SK-N-SH (cell line): ENCODE measurements at regions not wholly inside any gene's neighbourhood (a gene's known extent, or its start where the extent isn't known, plus 50 kb on each side); places are given as distances from the start of the nearest gene placed in this dataset.

ENCODE experiments used
- CTCF ChIA-PET: fragments of 300-600, 350-600 bp; formaldehyde crosslinking; extraction: SDS; loops from one replicate; lab custom pipeline; 2021; lab: Yijun Ruan, JAX
- POLR2A ChIA-PET: fragments of 350-600 bp; sonication (Branson Sonifier 250); formaldehyde crosslinking; extraction: SDS; loops from one replicate; lab custom pipeline; 2020; ENCODE audit warnings: antibody characterized with exemption, inconsistent platforms; lab: Yijun Ruan, JAX
- DNase-seq: peaks from one replicate; pipeline ENCODE4 v3.0.0; 2012
- H2AFZ ChIP-seq: fragments of 200-600 bp; sonication (generic); 2 replicates; pipeline ENCODE4 v1.8.1; 2016; ENCODE audit warnings: antibody characterized with exemption, mild to moderate bottlenecking, low read depth
- H3F3A ChIP-seq: fragments of 200-600 bp; sonication (generic); replicated peaks from 2 replicates; pipeline ENCODE3; 2016; ENCODE audit warnings: antibody characterized with exemption, mild to moderate bottlenecking; ENCODE audit not compliant: insufficient read depth
- H3K27ac ChIP-seq, 2 experiments: fragments of 200-500 bp in 1 of 2; fragments of 200-600 bp in 1 of 2; sonication (Bioruptor generic) in 1 of 2; sonication (generic), shearing (Covaris generic) in 1 of 2; 2 replicates each; pipeline versions ENCODE4 v1.5.1 to v1.6.1; 2014 to 2016; ENCODE audit warnings: low read depth in 2 of 2, inconsistent platforms in 1 of 2, low read length in 1 of 2, mild to moderate bottlenecking in 1 of 2, mixed read lengths in 1 of 2
- H3K27me3 ChIP-seq: fragments of 200-600 bp; sonication (generic), shearing (Covaris generic); 2 replicates; pipeline ENCODE4 v1.6.1; 2016; ENCODE audit warnings: mixed run types; ENCODE audit not compliant: insufficient read depth
- H3K36me3 ChIP-seq, 2 experiments: fragments of 200-500 bp in 1 of 2; fragments of 200-600 bp in 1 of 2; sonication (Bioruptor generic) in 1 of 2; sonication (generic) in 1 of 2; replicated peaks in 1 of 2; 2 replicates each; pipeline versions ENCODE3 to v1.5.1; 2014 to 2016; ENCODE audit warnings: low read length in 1 of 2, mild to moderate bottlenecking in 1 of 2; ENCODE audit not compliant: insufficient read depth in 2 of 2, control insufficient read depth in 1 of 2
- H3K4me1 ChIP-seq, 2 experiments: fragments of 200-500 bp in 1 of 2; fragments of 200-600 bp in 1 of 2; sonication (Bioruptor generic) in 1 of 2; sonication (generic), shearing (Covaris generic) in 1 of 2; 2 replicates each; pipeline versions ENCODE4 v1.5.1 to v1.6.1; 2014 to 2016; ENCODE audit warnings: low read depth in 1 of 2, low read length in 1 of 2, mixed run types in 1 of 2; ENCODE audit not compliant: insufficient read depth in 2 of 2, control insufficient read depth in 1 of 2
- H3K4me2 ChIP-seq: fragments of 200-600 bp; sonication (generic), shearing (Covaris generic); 2 replicates; pipeline ENCODE4 v1.6.1; 2017; ENCODE audit warnings: mixed run types
- H3K4me3 ChIP-seq, 2 experiments: fragments of 200-500 bp in 1 of 2; fragments of 200-600 bp in 1 of 2; sonication (Bioruptor generic) in 1 of 2; sonication (generic), shearing (Covaris generic) in 1 of 2; 2 replicates each; pipeline versions ENCODE4 v1.5.1 to v1.8.1; 2014 to 2016; ENCODE audit warnings: low read depth in 2 of 2, inconsistent platforms in 1 of 2, low read length in 1 of 2, mild to moderate bottlenecking in 1 of 2, mixed read lengths in 1 of 2, moderate library complexity in 1 of 2
- H3K79me2 ChIP-seq: fragments of 200-600 bp; sonication (generic); 2 replicates; pipeline ENCODE4 v1.8.1; 2017; ENCODE audit warnings: mild to moderate bottlenecking; ENCODE audit not compliant: insufficient read depth
- H3K9ac ChIP-seq: fragments of 200-600 bp; sonication (generic); 2 replicates; pipeline ENCODE4 v1.6.1; 2017; ENCODE audit warnings: mixed run types
- H3K9me2 ChIP-seq: fragments of 200-600 bp; sonication (generic); 2 replicates; pipeline ENCODE4 v1.6.1; 2017; ENCODE audit warnings: mixed run types
- H3K9me3 ChIP-seq: fragments of 200-600 bp; sonication (generic); 2 replicates; pipeline ENCODE4 v1.6.1; 2017; ENCODE audit warnings: mixed run types, mild to moderate bottlenecking, moderate library complexity
- H4K20me1 ChIP-seq: fragments of 200-600 bp; sonication (generic); 2 replicates; pipeline ENCODE4 v1.6.1; 2017; ENCODE audit warnings: mild to moderate bottlenecking, mixed run types; ENCODE audit not compliant: insufficient read depth
- ELF1 ChIP-seq: IDR thresholded peaks from 2 replicates; pipeline ENCODE4 v1.4.0; 2012
- EZH2phosphoT487 ChIP-seq: fragments of 200-600 bp; sonication (generic); IDR thresholded peaks from 2 replicates; pipeline ENCODE4 v1.6.1; 2017; ENCODE audit warnings: low read depth, mixed run types, mild to moderate bottlenecking, antibody characterized with exemption, moderate library complexity, borderline replicate concordance
- FOSL2 ChIP-seq: IDR thresholded peaks from 2 replicates; pipeline ENCODE4 v1.4.0; 2012; ENCODE audit warnings: low read depth, mild to moderate bottlenecking, moderate library complexity, borderline replicate concordance
- JUND ChIP-seq: IDR thresholded peaks from 2 replicates; pipeline ENCODE4 v1.4.0; 2012
- MXI1 ChIP-seq: IDR thresholded peaks from 2 replicates; pipeline ENCODE4 v1.6.1; 2012; ENCODE audit warnings: mild to moderate bottlenecking, low read depth, low read length, improper control_type of control experiment
- RCOR1 ChIP-seq: fragments of 150-350 bp; IDR thresholded peaks from 2 replicates; pipeline ENCODE4 v1.6.1; 2017; ENCODE audit warnings: antibody characterized with exemption, low read length
- RFX5 ChIP-seq: IDR thresholded peaks from 2 replicates; pipeline ENCODE4 v1.6.1; 2012; ENCODE audit warnings: mild to moderate bottlenecking, improper control_type of control experiment, low read length
- SMC3 ChIP-seq: IDR thresholded peaks from 2 replicates; pipeline ENCODE4 v1.6.1; 2012; ENCODE audit warnings: low read depth, low read length, improper control_type of control experiment
- TAF1 ChIP-seq: IDR thresholded peaks from 2 replicates; pipeline ENCODE4 v1.6.1; 2012; ENCODE audit warnings: low read depth, mild to moderate bottlenecking, low read length, moderate library complexity, borderline replicate concordance
- TEAD4 ChIP-seq: IDR thresholded peaks from 2 replicates; pipeline ENCODE4 v1.4.0; 2012; ENCODE audit warnings: mild to moderate bottlenecking, borderline replicate concordance; ENCODE audit not compliant: insufficient read depth
- USF2 ChIP-seq: fragments of 150-350 bp; IDR thresholded peaks from 2 replicates; pipeline ENCODE4 v1.6.1; 2017; ENCODE audit warnings: antibody characterized with exemption, low read length, low read depth, borderline replicate concordance
- ZBTB33 ChIP-seq: IDR thresholded peaks from 2 replicates; pipeline ENCODE4 v1.4.0; 2012; ENCODE audit warnings: low read depth, borderline replicate concordance
- WGBS: methylation state at CpG from one replicate; pipeline ENCODE4 v1.1.6; 2017; ENCODE audit warnings: low lambda C conversion rate; 5-methylcytosine and 5-hydroxymethylcytosine counted together

GRCh38 chr6:147738516-147739162 lies 230.1 kb downstream of the SAMD5 start:
- Histone ChIP-seq H3K9me2 (no peaks in the 10 kb centered on the region), H3K27ac (no peak overlapping the region), H3K9me3 (no peaks in the 10 kb centered on the region), H3K9ac (no peak overlapping the region), H3K27me3 (no peaks in the 10 kb centered on the region), H3K79me2 (no peaks in the 10 kb centered on the region), H4K20me1 (no peaks in the 10 kb centered on the region), H3F3A (no peaks in the 10 kb centered on the region), H2AFZ (no peak overlapping the region), H3K4me2 (no peak overlapping the region), H3K36me3 (no peaks in the 10 kb centered on the region), H3K4me1 (no peaks in the 10 kb centered on the region), H3K4me3 (no peak overlapping the region)
- 9% methylated on average over 2 of the region's 3 CpGs for WGBS
- CTCF ChIA-PET = no interaction called here
- DNase-seq = no peak
- POLR2A ChIA-PET = no interaction called here
- TF ChIP-seq USF2 = no peak
- TF ChIP-seq EZH2phosphoT487 = no peak
- no peak for TF ChIP-seq RCOR1
- no peak for TF ChIP-seq FOSL2
- TF ChIP-seq SMC3 = no peak
- TF ChIP-seq ZBTB33 = no peak
- TF ChIP-seq JUND = no peak
- no peak for TF ChIP-seq MXI1
- TF ChIP-seq ELF1 = no peak
- no peak for TF ChIP-seq TAF1

- H3K9me3 ChIP-seq = no peaks in the 10 kb centered on the region
- H3K36me3 ChIP-seq = no peaks in the 10 kb centered on the region
- WGBS = 33% methylated on average over 3 of the region's 3 CpGs
- H3K4me3 ChIP-seq = no peak overlapping the region
- TF ChIP-seq TAF1 = no peak
- TF ChIP-seq RFX5 = no peak
- no peak for TF ChIP-seq TEAD4
- POLR2A ChIA-PET = no interaction called here
- no peak for DNase-seq
- no peaks in the 10 kb centered on the region for H3K27me3 ChIP-seq
- H4K20me1 ChIP-seq = no peaks in the 10 kb centered on the region
- H3K9me2 ChIP-seq = no peaks in the 10 kb centered on the region
- no peaks in the 10 kb centered on the region for H3K4me1 ChIP-seq
- H2AFZ ChIP-seq = no peak overlapping the region
- no peaks in the 10 kb centered on the region for H3F3A ChIP-seq
- H3K4me2 ChIP-seq = no peak overlapping the region
- H3K27ac ChIP-seq = no peak overlapping the region
- no peaks in the 10 kb centered on the region for H3K79me2 ChIP-seq
- CTCF ChIA-PET = no interaction called here
- no peak overlapping the region for H3K9ac ChIP-seq
Measured at GRCh38 chr6:147740326-147740725, 231.8 kb downstream of the SAMD5 start.
